ENCODE measurements at regions not wholly inside any gene's neighbourhood (a gene's known extent, or its start where the extent isn't known, plus 50 kb on each side); places are given as distances from the start of the nearest gene placed in this dataset.
"Not testable (repeated sequence)": the region's sequence is repeated elsewhere in the genome, so short reads cannot be mapped to it uniquely, and the experiment has no call there.

GRCh38 chr5:13218518-13218917 is 726.0 kb downstream of the DNAH5 start:
- no peak for DNase-seq (ENCODE audit: low read depth in 2 of 2)

GRCh38 chr5:13217636-13218035 is 726.9 kb downstream of the DNAH5 start:
- DNase-seq (ENCODE audit: low read depth in 2 of 2): no peak

GRCh38 chr5:13215806-13216205 is 728.7 kb downstream of the DNAH5 start:
- DNase-seq (ENCODE audit: low read depth in 2 of 2): no peak

DNA sequence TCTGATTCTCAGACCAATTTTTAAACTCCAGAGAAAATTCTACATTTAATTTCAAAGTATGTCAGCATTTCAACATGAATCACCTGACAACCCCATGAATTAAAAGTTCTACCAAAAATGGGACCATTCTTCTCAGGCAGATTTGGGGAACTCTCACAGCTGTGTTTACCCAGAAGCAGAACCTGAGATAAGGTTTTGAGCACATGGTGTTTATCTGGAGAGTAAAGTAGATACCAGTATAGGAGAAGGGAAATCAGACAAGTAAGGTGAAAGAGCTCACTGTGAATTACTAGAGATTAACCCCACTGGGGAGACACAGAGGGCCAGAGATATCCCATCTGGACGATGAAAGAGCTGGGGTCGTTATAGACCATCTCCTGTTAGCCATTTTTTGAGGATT is 729.1 kb downstream of the DNAH5 start:
- no peak for DNase-seq (ENCODE audit: low read depth in 2 of 2)

GRCh38 chr5:13214182-13214581 is 730.3 kb downstream of the DNAH5 start:
- no peak for DNase-seq (ENCODE audit: low read depth in 2 of 2)

DNA sequence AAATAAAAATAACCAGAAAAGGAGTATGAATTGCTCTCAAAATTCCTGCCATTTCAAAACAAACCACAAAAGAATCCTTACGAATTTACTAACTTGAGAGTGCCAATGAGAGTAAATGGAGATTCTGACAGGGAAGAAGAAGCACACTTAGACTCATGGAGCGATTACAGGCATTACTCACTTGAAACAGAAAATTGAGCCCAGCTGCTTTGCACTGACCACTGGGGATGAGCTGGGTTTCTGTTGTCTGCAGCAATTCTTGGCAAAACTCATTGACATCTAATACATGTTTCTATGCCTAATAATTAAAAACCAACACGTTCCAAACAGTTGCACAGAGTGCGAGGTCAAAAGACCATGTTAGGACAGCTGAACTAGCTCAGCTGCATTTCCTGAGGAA is 731.6 kb downstream of the DNAH5 start:
- no peak for DNase-seq (ENCODE audit: low read depth in 2 of 2)

DNA sequence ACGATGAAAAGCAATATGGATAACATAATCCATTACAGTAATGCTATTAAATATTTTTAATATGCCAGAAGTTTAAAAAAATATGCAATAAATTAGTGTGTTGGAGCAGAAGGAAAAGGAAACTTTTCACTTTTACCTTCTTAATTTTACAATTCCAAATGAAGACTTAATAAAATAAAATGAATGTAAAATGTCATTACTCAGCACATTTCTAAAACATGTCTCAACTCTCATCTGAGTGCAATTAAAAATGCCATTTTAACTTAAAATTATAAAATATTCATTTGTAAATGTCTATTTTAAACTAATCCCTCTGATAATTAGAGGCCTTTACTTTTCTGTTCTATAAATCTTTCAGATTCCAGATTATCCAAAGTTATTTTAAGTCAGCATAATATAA is 733.4 kb downstream of the DNAH5 start:
- no peak for DNase-seq (ENCODE audit: low read depth in 2 of 2)

GRCh38 chr5:13207112-13207511 is 737.4 kb downstream of the DNAH5 start:
- DNase-seq (ENCODE audit: low read depth in 2 of 2): no peak

DNA sequence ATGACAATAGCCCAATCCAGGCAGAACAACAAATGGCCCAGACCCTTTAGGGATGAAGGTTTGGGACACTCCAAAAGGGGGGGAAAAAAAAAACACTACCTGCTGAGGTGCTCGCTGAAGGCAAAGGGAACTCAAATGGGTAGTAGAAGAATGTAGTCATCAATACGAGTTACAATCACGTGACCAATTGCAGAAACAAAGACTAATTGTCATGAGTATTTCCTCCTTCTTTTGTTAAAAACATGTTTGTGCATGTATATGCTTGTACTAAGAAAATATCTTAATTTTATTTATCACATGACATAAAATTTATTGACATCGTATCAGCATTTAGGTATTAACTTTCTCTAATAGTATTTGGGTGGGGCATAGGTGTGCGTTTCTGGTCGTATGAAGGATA is 743.5 kb downstream of the DNAH5 start:
- DNase-seq (ENCODE audit: low read depth in 2 of 2): no peak

GRCh38 chr5:13198226-13198625 is 746.3 kb downstream of the DNAH5 start:
- DNase-seq (ENCODE audit: low read depth in 2 of 2): not testable (repeated sequence)

DNA sequence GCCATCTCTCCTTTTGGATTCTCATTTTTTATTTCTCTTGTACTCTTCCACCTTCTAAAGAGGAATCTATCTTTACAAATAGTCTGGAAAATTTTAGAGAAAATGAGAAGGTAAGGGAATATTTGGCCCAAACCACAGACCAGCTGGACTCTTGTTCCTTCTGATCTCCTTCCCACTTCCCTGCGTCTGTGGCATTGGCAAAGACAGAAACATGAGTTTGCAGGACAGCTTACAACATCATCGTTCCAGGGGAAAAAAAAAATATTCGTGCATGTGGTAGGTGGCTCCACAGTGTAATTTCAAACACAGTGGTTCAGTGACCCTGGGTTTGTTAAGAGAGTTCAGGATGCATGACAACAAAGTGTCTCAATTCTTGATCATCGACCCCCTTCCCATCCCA is 755.0 kb downstream of the DNAH5 start:
- DNase-seq (ENCODE audit: low read depth in 2 of 2): no peak

DNA sequence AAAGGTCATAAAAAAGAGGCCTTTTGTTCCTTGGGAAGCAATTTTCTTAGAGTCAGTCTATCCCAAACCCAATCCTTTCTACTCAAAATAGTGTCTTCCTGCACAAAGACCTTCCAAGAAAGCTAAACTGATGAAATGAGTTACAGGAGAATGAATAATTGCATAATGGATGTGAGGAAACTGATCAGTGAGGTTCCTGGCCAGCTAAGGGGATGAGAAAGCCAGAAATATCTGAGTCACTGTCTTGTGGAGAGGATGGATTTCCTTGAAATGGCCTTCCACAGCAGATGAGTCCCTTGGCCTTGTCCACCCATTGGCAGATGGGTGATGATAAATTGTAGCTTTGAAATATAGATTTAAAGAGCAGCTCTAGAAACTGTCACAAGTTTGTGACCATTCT is 756.1 kb downstream of the DNAH5 start:
- DNase-seq (ENCODE audit: low read depth in 2 of 2): no peak

- DNase-seq (ENCODE audit: low read depth in 2 of 2): no peak
These were observed 757.3 kb downstream of the DNAH5 start for GRCh38 chr5:13187186-13187585.

DNA sequence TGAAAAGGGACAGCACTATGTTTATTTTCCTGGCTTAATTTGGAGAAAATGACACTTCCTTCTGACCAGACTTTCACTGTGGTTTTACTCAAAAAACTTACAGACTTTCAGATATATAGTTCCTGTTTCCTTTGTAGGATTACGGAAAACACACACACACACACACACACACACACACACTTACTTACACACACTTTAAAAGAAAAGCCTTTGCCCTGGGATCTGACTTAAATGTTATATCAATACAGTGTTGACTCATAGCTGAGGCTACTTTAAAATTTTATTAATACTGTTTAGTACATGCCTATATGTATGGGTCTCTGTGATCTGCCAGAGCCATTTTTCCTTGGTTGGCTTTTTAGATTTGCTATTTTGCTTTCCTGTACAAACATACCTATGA is 758.3 kb downstream of the DNAH5 start:
- no peak for DNase-seq (ENCODE audit: low read depth in 2 of 2)

GRCh38 chr5:13179407-13180087 is 764.9 kb downstream of the DNAH5 start:
- no peak for DNase-seq (ENCODE audit: low read depth in 2 of 2)

GRCh38 chr5:13143630-13144029 is 800.9 kb downstream of the DNAH5 start:
- no peak for DNase-seq (ENCODE audit: low read depth in 2 of 2)

DNA sequence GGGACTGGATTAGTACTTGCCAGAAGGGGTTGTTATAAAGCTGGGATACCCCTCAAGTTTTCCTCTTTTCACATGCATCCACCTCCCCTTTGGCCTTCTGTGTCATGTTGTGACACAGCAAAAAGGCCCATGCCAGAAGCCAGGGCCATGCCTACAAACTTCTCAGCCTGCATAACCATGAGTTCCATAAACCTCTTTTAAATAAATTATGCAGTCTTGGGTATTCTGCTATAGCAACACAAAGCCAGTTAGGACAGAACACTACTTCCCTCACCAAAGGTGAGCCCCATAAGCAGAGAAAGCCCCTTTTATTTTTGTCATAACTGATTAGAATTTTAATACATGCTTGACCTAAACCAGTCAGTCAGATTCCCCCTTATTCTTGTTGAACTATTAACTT is 801.3 kb downstream of the DNAH5 start:
- DNase-seq (ENCODE audit: low read depth in 2 of 2): no peak

- no peak for DNase-seq (ENCODE audit: low read depth in 2 of 2)
These were observed 810.5 kb downstream of the DNAH5 start for GRCh38 chr5:13133951-13134350.

DNA sequence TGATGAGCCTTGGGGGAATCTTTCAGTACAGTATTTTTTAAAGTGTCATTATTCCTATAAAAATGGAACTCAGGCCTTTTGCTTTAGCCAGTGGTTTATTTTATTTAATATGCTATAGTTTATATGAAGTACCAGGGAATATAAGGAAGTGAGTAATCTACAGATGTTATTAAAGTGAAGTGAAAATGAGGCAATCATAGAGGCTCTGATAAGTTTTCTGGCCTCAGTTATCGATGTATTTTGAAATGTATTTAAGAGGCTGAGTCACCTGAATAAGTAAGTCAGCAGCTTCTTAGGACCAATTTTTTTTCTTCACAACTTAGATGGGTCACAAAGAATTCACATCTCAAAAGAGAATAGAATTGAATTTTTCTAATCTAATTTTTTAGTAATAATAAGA is 829.0 kb downstream of the DNAH5 start:
- no peak for DNase-seq (ENCODE audit: low read depth in 2 of 2)

- DNase-seq (ENCODE audit: low read depth in 2 of 2): no peak
These were observed 836.2 kb downstream of the DNAH5 start for GRCh38 chr5:13108265-13108664.

GRCh38 chr5:13107537-13107936 is 837.0 kb downstream of the DNAH5 start:
- DNase-seq (ENCODE audit: low read depth in 2 of 2): no peak

- no peak for DNase-seq (ENCODE audit: low read depth in 2 of 2)
These were observed 863.4 kb downstream of the DNAH5 start for GRCh38 chr5:13081116-13081515.

DNA sequence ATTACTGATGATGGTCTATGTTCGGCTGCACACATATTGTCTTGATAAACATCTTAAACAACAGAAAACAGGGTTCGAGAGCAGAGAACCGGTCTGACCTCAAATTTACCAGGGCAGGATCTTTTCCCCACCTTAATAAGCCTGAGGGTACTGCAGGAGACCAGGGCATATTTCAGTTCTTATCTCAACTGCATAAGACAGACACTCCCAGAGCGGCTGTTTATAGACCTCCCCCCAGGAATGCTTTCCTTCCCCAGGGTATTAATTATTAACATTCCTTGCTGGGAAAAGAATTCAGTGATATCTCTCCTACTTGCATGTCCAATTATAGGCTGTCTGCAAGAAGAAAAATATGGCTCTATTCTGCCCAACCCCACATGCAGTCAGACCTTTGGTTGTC is 871.6 kb downstream of the DNAH5 start:
- DNase-seq (ENCODE audit: low read depth in 2 of 2): not testable (repeated sequence)

- no peak for DNase-seq (ENCODE audit: low read depth in 2 of 2)
These were observed 881.4 kb downstream of the DNAH5 start for GRCh38 chr5:13063088-13063487.
